Activated CD4-positive, alpha-beta T cell treated with anti-CD3 and anti-CD28 coated beads, Interleukin-2, amount 10 ng/mL, durations not matched to agents 7 days and 5 days (primary cell): ENCODE measurements at regions not wholly inside any gene's neighbourhood (a gene's known extent, or its start where the extent isn't known, plus 50 kb on each side); places are given as distances from the start of the nearest gene placed in this dataset.

Experiments
- CTCF ChIA-PET: fragments of 350-600 bp; sonication (Branson Sonifier 250); formaldehyde crosslinking; loops from one replicate; lab custom pipeline; 2021; ENCODE audit warnings: antibody characterized with exemption; lab: Charles Lee
- POLR2A ChIA-PET: fragments of 350-600 bp; sonication (Branson Sonifier 250); formaldehyde crosslinking; loops from one replicate; lab custom pipeline; 2021; ENCODE audit warnings: antibody characterized with exemption; lab: Charles Lee
- DNase-seq: peaks from one replicate; pipeline ENCODE4 v3.0.0-alpha.2; 2020
- H3K27ac Mint-ChIP-seq: one replicate; pipeline ENCODE4 v1.8.0; 2021; ENCODE audit warnings: mild to moderate bottlenecking, moderate library complexity, mixed read lengths
- H3K27me3 Mint-ChIP-seq: one replicate; pipeline ENCODE4 v1.8.0; 2021; ENCODE audit warnings: mixed read lengths
- H3K36me3 Mint-ChIP-seq: one replicate; pipeline ENCODE4 v1.8.0; 2021; ENCODE audit warnings: low read depth, mixed read lengths
- H3K4me1 Mint-ChIP-seq: one replicate; pipeline ENCODE4 v1.8.0; 2021; ENCODE audit warnings: mixed read lengths
- H3K4me3 Mint-ChIP-seq: one replicate; pipeline ENCODE4 v1.8.0; 2021; ENCODE audit warnings: mild to moderate bottlenecking, moderate library complexity, mixed read lengths
- H3K9me3 Mint-ChIP-seq: one replicate; pipeline ENCODE4 v1.8.0; 2021; ENCODE audit warnings: mixed read lengths

- H3K27ac Mint-ChIP-seq = no peak overlapping the region
Observed at GRCh38 chr16:86101137-86101896, 202.4 kb downstream of the IRF8 start.

DNA sequence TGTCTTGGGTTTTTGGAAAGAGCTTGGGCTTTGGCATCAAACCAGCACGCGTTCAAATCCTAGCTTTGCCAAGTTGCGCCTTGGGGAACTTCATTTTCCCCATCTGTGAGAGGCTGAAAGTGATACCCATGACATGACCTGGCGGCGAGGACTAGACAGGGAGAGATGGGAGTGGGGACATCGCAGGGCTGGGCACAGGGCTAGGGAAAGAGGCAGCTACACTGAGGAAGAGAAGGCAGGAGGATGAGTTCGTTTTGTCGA lies 202.9 kb downstream of the IRF8 start:
- POLR2A ChIA-PET = no interaction called here
- no peaks in the 10 kb centered on the region for H3K4me1 Mint-ChIP-seq
- H3K4me3 Mint-ChIP-seq = no peak overlapping the region
- no peak for DNase-seq
- no peaks in the 10 kb centered on the region for H3K9me3 Mint-ChIP-seq
- H3K27ac Mint-ChIP-seq = no peak overlapping the region
- no peaks in the 10 kb centered on the region for H3K27me3 Mint-ChIP-seq
- no peaks in the 10 kb centered on the region for H3K36me3 Mint-ChIP-seq
- CTCF ChIA-PET = no interaction called here

More at GRCh38 chr16:86101137-86101896, 202.4 kb downstream of the IRF8 start:
- H3K36me3 Mint-ChIP-seq = no peaks in the 10 kb centered on the region
- ChIA-PET CTCF (no interaction called here), POLR2A (no interaction called here)
- H3K4me3 Mint-ChIP-seq = no peak overlapping the region
- H3K9me3 Mint-ChIP-seq = no peaks in the 10 kb centered on the region
- H3K4me1 Mint-ChIP-seq = no peaks in the 10 kb centered on the region
- no peaks in the 10 kb centered on the region for H3K27me3 Mint-ChIP-seq
- DNase-seq = no peak

GRCh38 chr16:86103320-86103719 lies 204.4 kb downstream of the IRF8 start:
- ChIA-PET POLR2A (no interaction called here), CTCF (no interaction called here)
- H3K4me3 Mint-ChIP-seq = no peak overlapping the region
- H3K27me3 Mint-ChIP-seq = no peaks in the 10 kb centered on the region
- H3K36me3 Mint-ChIP-seq = no peaks in the 10 kb centered on the region
- H3K9me3 Mint-ChIP-seq = no peaks in the 10 kb centered on the region
- H3K27ac Mint-ChIP-seq = no peak overlapping the region
- H3K4me1 Mint-ChIP-seq = no peaks in the 10 kb centered on the region
- DNase-seq = no peak

- Mint-ChIP-seq H3K9me3 (no peaks in the 10 kb centered on the region), H3K36me3 (no peaks in the 10 kb centered on the region), H3K4me3 (no peak overlapping the region), H3K27ac (no peak overlapping the region), H3K27me3 (no peaks in the 10 kb centered on the region), H3K4me1 (no peaks in the 10 kb centered on the region)
- CTCF ChIA-PET = no interaction called here
- POLR2A ChIA-PET = no interaction called here
- no peak for DNase-seq
Observed at GRCh38 chr16:86104537-86105048, 205.6 kb downstream of the IRF8 start.

GRCh38 chr16:86107215-86107825 lies 208.4 kb downstream of the IRF8 start:
- Mint-ChIP-seq H3K4me1 (no peaks in the 10 kb centered on the region), H3K27ac (no peak overlapping the region), H3K4me3 (no peak overlapping the region), H3K9me3 (no peaks in the 10 kb centered on the region), H3K27me3 (no peaks in the 10 kb centered on the region), H3K36me3 (no peaks in the 10 kb centered on the region)
- ChIA-PET POLR2A (no interaction called here), CTCF (no interaction called here)
- DNase-seq = no peak

DNA sequence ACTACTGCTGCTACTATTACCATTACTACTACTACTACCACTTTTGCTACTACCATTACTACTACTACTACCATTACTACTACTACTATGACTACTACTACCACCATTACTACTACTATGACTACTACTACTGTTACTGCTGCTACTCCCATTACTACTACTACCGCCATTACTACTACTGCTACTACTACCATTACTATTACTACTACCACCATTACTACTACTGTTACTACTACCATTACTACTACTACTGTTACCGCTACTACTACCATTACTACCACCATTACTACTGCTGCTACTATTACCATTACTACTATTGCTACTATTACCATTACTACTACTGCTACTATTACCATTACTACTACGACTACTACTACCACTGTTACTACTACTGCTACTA lies 209.1 kb downstream of the IRF8 start:
- Mint-ChIP-seq H3K4me3 (no peak overlapping the region), H3K27ac (no peak overlapping the region), H3K9me3 (no peaks in the 10 kb centered on the region), H3K4me1 (no peaks in the 10 kb centered on the region), H3K36me3 (no peaks in the 10 kb centered on the region), H3K27me3 (no peaks in the 10 kb centered on the region)
- ChIA-PET CTCF (no interaction called here), POLR2A (no interaction called here)
- DNase-seq = no peak

DNA sequence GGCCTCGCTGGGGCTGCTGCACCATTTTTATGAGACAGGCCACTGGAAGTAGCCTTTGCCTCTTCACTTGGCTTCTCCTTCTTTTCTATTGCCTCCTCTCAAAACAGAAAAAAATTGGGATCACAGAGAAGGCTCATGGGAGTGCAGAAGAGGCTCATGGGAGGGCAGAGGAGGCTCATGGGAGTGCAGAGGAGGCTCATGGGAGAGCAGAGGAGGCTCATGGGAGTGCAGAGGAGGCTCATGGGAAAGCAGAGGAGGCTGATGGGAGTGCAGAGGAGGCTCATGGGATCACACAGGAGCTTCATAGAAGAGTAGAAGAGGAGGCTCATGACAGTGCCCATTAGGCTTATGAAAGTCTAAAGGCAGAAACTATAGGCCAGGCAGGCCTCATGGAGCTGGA lies 211.2 kb downstream of the IRF8 start:
- H3K36me3 Mint-ChIP-seq = no peaks in the 10 kb centered on the region
- CTCF ChIA-PET = no interaction called here
- H3K27me3 Mint-ChIP-seq = no peaks in the 10 kb centered on the region
- POLR2A ChIA-PET = no interaction called here
- no peaks in the 10 kb centered on the region for H3K9me3 Mint-ChIP-seq
- no peak for DNase-seq
- H3K4me3 Mint-ChIP-seq = no peak overlapping the region
- no peak overlapping the region for H3K27ac Mint-ChIP-seq
- H3K4me1 Mint-ChIP-seq = no peaks in the 10 kb centered on the region

- no peaks in the 10 kb centered on the region for H3K4me1 Mint-ChIP-seq
- CTCF ChIA-PET = interaction anchor here (1.3 kb wide), 1 partner anchor 38 kb away, joined by 3 read pairs; no protein-coding TSS in a partner anchor
- H3K4me3 Mint-ChIP-seq = no peak overlapping the region
- H3K27me3 Mint-ChIP-seq = no peaks in the 10 kb centered on the region
- H3K27ac Mint-ChIP-seq = no peak overlapping the region
- no peak for DNase-seq
- POLR2A ChIA-PET = no interaction called here
- H3K9me3 Mint-ChIP-seq = no peaks in the 10 kb centered on the region
- H3K36me3 Mint-ChIP-seq = no peaks in the 10 kb centered on the region
Observed at GRCh38 chr16:86110726-86111125, 211.8 kb downstream of the IRF8 start.

GRCh38 chr16:86112178-86112577 lies 213.2 kb downstream of the IRF8 start:
- POLR2A ChIA-PET = no interaction called here
- Mint-ChIP-seq H3K4me1 (no peaks in the 10 kb centered on the region), H3K27ac (no peak overlapping the region), H3K4me3 (no peak overlapping the region), H3K36me3 (no peaks in the 10 kb centered on the region), H3K9me3 (no peaks in the 10 kb centered on the region), H3K27me3 (no peaks in the 10 kb centered on the region)
- no peak for DNase-seq
- CTCF ChIA-PET = interaction anchor here (1.1 kb wide), 1 partner anchor 8 kb away, joined by 3 read pairs; no protein-coding TSS in a partner anchor

GRCh38 chr16:86117235-86117634 lies 218.3 kb downstream of the IRF8 start:
- no peaks in the 10 kb centered on the region for H3K36me3 Mint-ChIP-seq
- CTCF ChIA-PET = no interaction called here
- DNase-seq = no peak
- H3K4me3 Mint-ChIP-seq = no peak overlapping the region
- peaks cover 6% of the 10 kb centered on the region for H3K27me3 Mint-ChIP-seq
- H3K27ac Mint-ChIP-seq = no peak overlapping the region
- H3K9me3 Mint-ChIP-seq = no peaks in the 10 kb centered on the region
- POLR2A ChIA-PET = no interaction called here
- H3K4me1 Mint-ChIP-seq = no peaks in the 10 kb centered on the region

GRCh38 chr16:86117756-86118155 lies 218.8 kb downstream of the IRF8 start:
- CTCF ChIA-PET = interaction anchor here (0.6 kb wide), 1 partner anchor 939 kb away, joined by 3 read pairs; no protein-coding TSS in a partner anchor
- Mint-ChIP-seq H3K27ac (no peak overlapping the region), H3K36me3 (no peaks in the 10 kb centered on the region), H3K27me3 (peaks cover 6% of the 10 kb centered on the region), H3K9me3 (no peaks in the 10 kb centered on the region), H3K4me1 (no peaks in the 10 kb centered on the region), H3K4me3 (no peak overlapping the region)
- POLR2A ChIA-PET = no interaction called here
- no peak for DNase-seq

DNA sequence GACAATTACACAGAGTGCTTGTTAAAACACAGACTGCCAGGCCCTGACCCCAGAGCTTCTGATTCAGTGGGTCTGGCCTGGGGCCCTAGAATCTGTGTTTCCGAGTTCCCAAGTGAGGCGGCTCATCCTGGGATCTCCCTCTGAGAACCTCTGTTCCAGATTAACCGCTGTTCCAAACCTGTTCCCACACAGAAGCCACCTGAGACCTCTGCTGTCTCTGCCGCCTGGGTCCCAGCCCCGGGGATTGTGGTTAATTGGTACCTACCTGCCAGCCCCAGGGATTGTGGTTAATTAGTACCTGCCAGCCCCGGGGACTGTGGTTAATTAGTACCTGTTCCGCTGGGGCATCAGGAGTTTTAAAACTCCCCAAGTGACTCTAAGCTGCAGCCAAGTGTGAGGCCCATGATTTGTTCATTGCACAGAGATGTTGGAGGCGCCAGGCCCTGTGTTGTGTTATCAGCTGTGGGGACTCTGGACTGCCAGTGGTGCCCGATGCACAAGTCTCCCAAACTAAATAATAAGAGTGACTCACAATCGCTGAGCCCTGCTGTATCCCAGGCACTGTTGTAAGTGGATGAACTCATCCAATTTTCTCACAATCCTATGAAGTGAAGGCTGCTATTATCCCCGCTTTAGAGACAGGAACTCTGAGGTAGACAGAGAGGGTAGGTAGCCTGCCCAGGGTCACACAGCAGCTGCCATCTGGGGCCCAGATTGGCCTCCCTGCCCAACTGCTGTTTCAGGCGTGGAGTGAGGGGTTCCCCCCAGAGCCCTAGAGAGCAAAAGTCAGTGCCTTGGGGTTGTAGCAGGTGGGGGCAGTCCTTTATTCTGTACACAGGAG lies 219.7 kb downstream of the IRF8 start:
- DNase-seq = no peak
- H3K27me3 Mint-ChIP-seq = peaks cover 6% of the 10 kb centered on the region
- H3K4me1 Mint-ChIP-seq = no peaks in the 10 kb centered on the region
- no peaks in the 10 kb centered on the region for H3K9me3 Mint-ChIP-seq
- CTCF ChIA-PET = no interaction called here
- no peaks in the 10 kb centered on the region for H3K36me3 Mint-ChIP-seq
- POLR2A ChIA-PET = no interaction called here
- H3K4me3 Mint-ChIP-seq = no peak overlapping the region
- H3K27ac Mint-ChIP-seq = no peak overlapping the region
